Hepatic stellate cell (primary cell): ENCODE measurements at regions not wholly inside any gene's neighbourhood (a gene's known extent, or its start where the extent isn't known, plus 50 kb on each side); places are given as distances from the start of the nearest gene placed in this dataset.
A peak's percentile ranks its signal among the peaks of the same experiment; 100 is the strongest.
"Not testable (repeated sequence)": the region's sequence is repeated elsewhere in the genome, so short reads cannot be mapped to it uniquely, and the experiment has no call there.

Source experiments
- DNase-seq: peaks from one replicate; pipeline ENCODE4 v3.0.0; 2011; ENCODE audit warnings: low spot score

DNA sequence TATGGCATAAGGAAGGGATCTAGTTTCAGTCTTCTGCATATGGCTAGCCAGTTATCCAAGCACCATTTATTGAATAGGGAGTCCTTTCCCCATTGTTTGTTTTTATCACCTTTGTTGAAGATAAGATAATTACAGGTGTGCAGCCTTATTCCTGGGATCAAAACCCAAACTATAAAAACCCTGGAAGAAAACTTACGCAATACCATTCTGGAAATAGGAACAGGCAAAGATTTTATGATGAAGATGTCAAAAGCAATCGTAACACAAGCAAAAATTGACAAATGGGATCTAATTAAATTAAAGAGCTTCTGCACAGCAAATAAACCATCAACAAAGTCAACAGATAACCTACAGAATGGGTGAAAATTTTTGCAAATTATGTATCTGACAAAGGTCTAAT, 128.5 kb upstream of the DCN start:
- no peak for DNase-seq

DNA sequence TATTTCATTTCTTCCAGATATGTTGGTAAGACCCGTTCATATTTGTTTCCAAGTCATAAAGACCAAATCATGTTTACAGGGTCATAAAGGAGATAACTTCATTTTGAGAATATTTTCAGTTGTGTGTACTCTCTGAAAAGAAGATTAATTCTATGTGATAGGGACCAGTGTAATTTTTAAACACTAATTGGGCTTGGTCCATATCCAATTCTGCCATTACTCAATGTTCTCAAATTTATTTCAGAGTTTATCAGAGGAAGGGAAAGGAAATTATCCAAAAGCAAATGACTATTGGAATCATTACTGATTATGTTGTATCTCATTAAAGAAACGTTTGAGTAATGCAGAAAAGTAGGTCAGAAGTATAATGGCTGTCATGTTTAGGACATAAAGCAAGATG, 126.8 kb upstream of the DCN start:
- DNase-seq, result no peak

DNA sequence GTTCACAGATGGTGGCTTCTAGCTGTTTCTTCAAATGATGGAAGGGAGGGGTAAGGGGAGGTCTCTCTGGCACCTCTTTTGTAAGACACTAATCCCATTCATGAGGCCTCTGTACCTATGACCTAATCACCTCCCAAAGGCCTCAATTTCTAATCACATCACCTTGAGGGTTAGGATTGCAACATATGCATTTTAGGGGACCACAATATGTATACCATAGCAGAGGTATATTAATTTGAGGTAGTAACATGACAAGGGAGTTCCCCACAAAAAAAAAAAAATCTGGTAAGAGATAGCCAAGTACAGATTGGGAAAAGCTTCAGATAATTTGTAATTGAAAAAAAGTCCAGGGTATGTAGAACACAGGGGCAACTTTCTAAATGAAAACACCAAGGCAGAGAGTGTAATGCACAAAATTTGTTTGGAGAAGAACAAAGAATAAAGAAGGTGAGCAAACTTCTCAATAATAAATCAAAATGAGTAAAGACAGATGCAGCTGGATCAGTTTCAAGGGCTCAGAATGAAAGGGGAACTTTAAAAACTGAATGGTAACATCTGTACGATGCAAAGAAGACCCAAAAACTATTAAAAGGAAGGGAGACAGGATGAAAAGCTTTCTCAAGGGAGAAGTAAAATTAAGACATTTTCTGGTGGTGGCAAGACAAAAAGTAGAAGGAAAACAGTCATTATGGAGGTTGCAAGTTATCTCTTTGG, 125.5 kb upstream of the DCN start:
- DNase-seq, result no peak

DNA sequence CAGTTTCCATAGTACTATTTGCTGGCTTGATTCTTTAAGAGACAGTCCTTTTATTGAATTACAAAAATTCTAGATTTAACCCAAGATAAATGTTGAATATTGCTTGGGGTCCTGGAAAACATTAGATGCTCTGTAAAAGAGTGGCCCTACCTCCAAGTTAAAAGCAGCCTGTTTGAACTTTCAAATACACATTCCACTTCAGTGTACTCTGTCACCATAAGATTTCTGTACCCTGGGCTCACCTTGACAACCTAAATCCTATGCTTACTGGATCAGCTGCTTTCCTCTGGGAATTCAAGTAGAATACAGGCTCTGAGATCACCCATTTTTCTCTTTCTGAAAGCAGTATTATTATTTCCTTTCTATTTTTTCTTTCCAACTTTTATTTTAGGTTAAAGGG, 107.7 kb upstream of the DCN start:
- DNase-seq, result no peak

DNA sequence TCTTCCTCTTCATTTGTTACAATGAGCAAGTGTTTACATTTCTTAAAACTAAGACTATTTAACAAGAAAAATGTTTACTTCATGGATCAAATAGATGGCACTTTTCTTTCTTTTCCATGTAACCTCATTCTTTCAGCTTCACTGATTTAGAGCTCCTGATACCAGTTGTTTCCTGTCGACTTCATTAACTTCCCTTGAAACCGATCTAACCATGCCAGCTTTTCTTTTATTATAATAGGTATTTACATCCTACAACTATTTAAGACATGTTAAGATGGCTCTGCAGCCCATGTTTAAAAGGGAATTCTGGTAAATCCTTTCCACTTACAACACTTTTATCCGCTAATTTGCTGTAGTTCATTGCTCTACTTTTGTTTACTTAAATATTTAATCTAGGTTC, 107.3 kb upstream of the DCN start:
- no peak for DNase-seq

DNA sequence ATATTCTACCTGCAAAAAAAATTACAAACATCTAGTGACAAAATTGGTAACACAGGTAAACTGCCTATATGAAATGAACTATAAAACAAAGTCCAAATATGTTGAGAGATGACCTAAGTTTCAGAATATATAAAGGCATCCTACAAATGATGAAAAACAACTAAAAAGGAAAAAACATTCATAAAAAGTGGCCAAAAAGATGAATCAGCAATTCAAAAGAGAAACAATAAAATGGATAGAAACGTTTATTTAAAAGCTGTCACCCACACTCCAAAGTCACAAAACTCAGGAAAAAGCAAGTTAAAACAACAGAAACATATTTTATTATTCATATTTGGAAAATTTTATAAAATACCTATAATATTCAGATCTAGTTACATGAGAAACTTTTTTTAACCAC, 106.5 kb upstream of the DCN start:
- DNase-seq, result no peak

DNA sequence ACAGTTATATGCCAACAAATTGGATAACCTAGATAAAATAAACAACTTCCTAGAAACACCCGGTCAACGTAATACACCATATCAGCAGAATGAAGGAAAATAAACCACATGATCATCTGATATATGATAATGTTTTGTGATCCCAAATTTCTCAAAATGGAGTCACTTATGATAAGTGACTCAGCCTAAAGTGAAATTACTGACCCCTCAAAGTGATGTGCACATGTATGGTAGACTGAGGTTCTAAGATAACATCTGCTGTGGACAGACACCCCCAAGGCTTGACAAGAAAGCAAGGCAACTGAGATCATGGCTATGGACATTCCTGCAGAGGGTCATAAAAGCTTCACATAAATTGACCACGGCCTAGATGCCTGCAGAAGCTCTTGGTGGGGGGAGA, 105.1 kb upstream of the DCN start:
- no peak for DNase-seq

DNA sequence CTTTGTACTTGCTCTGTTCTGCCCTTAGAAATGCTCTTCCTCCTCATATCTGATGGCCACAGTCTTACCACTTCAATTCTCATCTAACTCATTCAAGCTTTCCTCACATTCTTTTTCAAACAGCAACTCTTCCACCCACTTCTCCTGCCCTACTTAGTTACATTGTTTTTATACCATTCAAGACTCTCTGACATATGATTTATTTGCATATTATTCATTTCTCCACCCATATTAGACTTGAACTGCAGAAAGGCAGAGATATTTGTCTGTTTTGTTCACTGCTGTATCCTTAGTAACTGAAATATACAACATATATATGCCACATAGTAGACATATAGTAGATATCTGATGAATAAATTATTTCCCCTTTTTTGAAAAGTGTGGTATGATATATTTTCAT, 95.5 kb upstream of the DCN start:
- DNase-seq, result no peak

DNA sequence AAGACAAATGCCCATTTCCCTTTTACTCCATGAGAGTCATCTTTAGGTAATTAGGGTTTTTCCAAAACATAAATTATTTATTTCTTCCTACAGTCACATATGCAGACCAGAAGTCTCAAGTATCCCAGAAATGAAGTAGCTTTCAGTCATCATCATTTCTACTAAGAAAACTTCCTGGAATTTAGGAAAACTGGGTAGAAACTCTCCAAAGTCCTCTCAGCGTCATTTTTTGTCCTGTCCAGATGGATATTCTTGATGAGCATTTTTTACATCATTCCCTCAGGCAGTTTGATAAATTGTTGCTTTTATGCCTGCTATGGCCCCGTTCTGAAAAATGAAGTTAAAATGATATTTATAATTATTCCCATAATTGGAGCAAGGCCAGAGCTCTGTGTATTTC, 93.9 kb upstream of the DCN start:
- no peak for DNase-seq

DNA sequence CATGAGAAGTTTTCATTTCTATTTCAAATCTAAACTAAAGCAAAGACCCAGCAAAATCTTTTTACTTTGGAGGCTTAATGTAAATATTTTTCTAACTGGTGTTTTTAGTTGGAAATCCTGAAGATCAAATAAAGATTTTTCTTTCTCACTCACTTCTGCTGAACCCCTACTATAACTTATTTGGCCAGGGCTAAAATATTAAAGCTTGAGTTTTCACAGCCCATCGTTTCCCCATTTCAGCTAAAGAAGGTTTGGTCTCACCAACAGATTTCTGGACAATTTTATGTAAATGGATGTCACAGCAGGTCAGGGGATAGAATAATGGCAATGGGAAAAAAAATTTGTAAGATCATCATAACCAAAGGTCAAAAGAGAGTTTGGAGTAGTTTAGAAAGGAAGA, 92.7 kb upstream of the DCN start:
- no peak for DNase-seq

DNA sequence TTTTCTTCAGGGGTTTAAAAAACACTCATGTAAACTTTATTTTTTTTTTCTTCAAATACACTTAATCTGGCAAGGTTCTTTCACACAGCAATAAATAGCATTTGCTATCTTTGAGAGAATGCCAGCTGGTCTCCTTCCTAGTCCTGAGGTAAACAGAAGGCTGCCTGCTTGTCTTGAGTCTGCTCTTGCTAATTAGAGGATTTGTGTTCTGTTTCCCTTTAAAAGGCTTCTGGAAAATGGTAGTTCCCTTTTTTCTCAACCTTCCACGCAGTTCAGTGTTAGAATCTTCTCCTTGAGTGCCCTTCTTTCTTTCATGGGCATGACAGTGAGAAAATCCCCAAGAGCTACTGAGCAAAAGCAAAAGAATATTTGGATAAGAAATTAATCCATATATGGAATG, 92.3 kb upstream of the DCN start:
- DNase-seq, result peak; percentile 4

DNA sequence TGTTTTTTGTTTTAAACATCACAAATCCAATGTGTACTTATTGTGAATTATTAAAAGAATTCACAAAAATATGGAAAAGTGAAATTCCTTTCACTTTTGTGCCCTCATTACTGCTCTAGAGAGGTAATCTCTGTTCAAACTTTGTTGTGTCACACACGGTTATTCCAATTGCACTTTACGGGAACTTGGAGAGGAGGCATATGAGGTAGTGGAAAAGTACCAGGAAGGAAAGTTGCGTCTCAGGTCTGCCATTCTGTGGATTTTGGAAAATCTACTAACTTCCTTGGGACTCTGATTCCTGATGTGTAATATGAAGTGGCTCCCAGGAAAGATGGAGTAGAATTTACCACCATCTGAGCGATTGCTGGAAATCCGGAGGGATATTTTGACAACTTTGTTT, 90.9 kb upstream of the DCN start:
- DNase-seq, result no peak

DNA sequence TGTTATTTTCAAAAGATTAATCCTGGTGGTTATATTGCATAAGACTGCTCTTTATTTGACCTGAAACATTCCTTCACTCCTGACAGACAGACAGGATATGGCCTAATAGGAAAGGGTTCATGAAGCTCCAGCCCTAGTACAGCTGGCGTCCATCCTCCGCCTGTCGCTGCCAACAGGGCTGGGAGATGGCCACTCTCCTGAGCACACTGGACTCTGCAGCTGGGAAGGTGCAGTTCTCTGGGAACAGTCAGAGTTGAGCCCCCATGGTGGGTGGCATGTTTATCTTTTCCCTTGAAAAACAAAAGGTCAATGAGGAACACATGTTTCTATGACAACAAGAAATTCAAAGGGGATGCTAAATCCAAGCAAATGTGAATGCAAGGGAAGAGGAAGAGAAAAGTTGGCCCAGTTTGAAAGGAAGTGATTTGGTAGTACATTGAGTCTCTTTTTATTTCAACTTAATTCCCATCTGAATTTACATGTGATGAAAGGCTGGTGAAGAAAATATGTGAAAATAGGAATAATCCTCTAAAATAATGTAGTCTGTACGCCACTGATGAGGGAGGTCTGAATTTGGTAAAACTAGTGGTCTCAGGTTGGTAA, 89.9 kb upstream of the DCN start:
- DNase-seq, result no peak

DNA sequence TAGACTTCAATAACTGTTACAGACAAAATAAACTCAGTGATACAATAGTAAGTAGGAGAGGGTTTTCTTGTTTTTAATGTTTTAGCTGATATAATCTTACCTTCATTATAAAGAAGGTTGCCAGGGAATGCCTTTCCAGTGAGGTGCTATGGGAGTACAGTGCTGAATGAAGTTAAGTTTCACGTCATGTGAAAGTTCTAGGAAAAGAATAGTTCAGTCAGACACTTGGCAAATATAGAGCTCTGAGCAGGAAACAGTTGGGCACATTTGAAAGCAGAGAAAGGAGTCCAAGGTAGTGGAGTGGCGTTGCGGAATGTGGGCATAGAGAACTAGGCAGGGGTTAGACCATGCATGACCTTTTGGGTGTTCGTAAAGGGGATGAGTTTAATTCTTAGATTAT, 88.6 kb upstream of the DCN start:
- no peak for DNase-seq

DNA sequence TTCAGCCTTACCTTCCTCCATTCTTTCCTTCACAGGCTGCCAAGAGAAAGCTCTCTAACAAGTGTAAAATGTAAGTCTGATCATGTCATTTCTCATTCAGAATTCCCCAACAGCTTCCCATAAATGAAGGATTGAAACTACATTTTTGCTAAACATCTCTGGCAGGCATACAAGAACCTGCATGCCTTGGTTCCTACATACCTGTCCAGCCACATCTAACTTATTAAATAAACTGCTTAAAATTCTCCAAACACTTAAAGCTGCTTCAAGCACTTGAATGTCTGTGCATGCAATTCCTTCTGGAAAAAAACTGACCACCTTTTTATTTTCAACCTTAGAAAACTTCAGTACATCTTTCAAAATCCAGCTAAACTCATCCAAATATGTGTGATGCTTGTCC, 84.4 kb upstream of the DCN start:
- DNase-seq, result no peak

DNA sequence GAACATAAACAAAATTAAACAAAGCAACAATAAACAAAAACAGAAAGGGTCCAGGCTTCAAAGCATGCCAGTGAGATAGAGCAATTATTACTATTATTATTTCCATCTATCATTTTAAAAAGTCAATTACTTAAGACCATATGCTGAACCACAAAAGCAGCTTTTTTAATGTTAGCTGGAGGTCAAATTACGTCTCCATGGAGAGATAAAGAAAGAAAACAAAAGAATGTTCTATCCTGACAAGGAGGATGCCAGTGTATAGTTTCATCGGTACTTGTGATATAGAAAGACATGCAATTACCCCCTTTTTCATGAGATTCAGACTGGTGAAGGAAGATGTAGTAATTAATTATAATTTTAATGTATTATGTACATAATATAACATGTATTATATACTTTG, 81.6 kb upstream of the DCN start:
- DNase-seq, result no peak

DNA sequence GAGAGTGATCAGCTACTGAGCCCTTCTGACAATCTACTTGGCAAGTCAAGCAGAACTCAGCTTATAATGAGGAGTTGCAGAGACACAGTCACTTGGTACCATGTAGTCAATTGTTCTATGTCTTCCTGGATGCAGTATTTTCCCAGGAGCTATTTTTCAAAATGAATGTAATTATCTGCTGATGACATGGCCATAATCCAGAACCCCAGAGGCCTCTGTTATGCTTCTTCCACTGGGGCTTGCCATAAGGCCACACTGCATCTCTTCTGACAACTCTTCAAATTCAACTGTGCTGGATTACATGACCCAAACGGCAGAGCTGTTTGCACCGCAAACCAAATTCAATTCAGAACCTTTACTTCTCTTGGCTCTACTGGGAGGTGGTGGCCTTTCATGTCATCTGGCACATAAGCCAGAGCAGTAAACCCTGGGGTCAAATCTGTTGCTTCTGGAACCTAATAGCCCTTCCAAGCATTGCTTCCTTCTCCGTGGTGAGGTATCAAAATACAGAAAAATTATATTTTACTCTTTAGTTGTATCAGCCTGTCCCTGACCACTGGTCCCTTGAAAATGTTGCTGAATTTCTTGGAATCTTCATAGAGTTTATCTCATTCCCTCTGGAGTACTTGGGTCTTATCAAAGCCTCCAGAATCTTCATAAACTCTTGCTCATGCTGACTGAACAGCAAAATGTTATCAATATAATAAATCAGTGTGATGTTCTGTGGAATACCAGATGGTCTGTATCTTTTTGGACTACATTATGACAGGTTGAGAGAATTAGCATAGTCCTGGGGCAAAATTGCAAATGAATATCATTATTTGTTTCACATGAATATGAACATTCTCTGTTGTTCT, 79.4 kb upstream of the DCN start:
- no peak for DNase-seq

DNA sequence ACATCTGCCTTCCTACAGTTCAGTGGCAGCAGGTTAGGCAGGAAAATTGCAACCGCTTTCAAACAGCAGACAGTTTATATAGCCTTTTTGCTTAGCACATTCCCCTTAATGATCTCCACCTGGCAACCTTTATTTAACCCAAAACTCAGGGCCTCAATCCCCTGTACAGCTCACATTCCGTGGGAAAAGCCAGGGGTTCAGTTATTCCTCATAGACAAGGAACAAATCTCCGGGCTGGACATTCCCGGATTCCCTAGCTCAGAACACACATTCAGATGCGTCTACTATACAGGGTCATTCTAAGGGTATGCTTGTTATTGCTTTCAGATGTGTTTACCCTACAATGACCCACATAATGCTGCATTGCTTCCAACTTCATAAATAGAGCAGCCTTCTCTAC, 73.8 kb upstream of the DCN start:
- no peak for DNase-seq

DNA sequence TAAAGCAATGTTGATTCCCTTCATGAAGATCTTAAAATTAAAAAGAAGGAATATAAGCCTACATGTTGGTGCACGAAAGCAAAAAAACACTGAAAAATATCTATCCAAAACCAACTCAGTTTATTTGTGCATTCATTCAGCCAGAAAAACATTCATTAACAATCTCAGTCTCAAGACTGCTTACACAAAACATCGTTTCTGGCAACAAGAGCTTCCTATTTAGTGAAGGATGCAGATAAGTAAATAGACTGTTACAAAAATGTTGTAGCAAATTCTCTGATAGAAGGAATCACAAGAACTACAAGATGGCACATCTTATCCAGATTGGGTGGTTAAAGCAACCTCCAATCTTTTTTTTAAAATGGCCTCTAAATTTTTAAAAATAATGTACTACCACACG, 69.7 kb upstream of the DCN start:
- DNase-seq, result no peak

DNA sequence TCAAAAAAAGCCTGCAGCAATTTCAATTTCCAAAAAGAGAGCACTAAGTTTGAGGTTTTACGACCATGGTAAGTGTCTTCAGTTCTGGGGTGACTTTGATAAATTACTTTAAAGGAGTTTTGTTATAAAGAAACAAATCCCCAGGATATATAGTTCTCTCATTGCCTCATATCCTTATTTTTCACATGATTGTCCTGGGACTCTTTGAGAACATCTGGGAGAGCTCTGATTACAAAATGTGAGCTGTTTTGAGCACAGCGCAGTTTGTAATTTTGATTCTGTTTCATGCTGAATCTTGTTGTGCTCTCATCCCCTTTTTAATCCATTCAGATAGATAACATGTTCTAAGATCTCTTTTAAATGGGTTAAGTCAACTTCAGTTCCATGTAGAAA, 67.7 kb upstream of the DCN start:
- DNase-seq, result no peak

DNA sequence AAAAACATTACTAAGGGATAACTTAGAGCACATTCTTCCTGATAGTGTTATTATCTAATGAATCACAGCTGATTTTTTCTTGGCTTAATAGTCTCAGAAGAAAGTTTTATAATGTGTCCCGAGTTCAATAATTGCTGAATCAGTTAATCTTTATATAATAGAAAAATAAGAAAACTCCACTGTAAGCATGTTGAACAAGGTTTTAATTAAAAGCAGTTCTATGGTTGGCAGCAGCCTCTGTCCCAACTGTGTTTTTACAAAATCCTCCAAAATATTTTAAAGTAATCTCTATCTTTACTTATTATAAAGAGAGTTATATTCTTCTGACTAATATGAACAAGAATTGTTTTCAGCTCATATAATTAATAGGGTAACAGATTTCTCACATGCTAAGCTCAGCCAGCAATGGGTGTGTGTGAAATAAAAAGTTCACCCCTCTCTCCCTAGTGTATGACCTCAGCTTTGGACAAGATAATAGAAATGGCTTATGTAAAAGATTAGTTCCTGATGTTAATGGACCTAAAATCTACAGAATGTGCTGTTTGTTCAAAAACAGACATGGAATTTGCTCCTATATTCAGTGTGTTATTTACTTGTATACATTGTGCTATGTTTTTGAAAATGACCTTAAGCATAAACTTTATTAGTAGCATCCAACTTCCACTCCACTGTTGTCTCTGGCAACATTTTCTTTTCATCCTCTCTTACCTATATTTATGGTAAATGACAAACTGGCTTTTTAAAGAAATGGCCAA, 67.1 kb upstream of the DCN start:
- no peak for DNase-seq

DNA sequence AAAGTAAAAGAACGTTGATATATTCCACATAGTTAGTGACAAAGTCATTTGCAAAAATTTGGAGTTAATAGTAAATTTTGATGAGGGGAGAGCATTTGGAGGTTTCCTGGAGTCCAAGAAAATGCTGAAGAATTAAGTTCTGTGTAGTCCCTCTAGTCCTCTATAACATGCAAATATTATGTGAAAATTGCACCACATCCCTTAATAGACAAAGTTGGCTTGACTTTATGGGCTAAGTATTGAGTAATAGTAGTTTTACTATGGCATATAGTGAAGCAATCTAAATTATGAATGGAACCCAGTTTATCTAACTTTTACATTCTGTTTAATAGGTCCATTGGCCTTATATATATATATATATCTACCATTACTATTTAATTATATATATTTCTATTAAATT, 66.4 kb upstream of the DCN start:
- no peak for DNase-seq

DNA sequence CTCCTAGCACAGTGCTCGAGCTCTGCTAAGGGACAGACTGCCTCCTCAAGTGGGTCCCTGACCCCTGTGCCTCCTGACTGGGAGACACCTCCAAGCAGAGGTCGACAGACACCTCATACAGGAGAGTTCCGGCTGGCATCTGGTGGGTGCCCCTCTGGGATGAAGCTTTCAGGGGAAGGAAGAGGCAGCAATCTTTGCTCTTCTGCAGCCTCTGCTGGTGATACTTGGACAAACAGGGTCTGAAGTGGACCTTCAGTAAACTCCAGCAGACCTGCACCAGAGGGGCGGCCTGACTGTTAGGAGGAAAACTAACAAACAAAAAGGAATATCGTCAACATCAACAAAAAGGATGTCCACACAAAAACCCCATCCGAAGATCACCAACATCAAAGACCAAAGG, 60.6 kb upstream of the DCN start:
- DNase-seq, result not testable (repeated sequence)
